SK-N-SH (cell line): ENCODE measurements at regions not wholly inside any gene's neighbourhood (a gene's known extent, or its start where the extent isn't known, plus 50 kb on each side); places are given as distances from the start of the nearest gene placed in this dataset.

Source experiments
- CTCF ChIA-PET: fragments of 300-600, 350-600 bp; formaldehyde crosslinking; extraction: SDS; loops from one replicate; lab custom pipeline; 2021; lab: Yijun Ruan, JAX
- POLR2A ChIA-PET: fragments of 350-600 bp; sonication (Branson Sonifier 250); formaldehyde crosslinking; extraction: SDS; loops from one replicate; lab custom pipeline; 2020; ENCODE audit warnings: antibody characterized with exemption, inconsistent platforms; lab: Yijun Ruan, JAX
- DNase-seq: peaks from one replicate; pipeline ENCODE4 v3.0.0; 2012
- H2AFZ ChIP-seq: fragments of 200-600 bp; sonication (generic); 2 replicates; pipeline ENCODE4 v1.8.1; 2016; ENCODE audit warnings: antibody characterized with exemption, mild to moderate bottlenecking, low read depth
- H3F3A ChIP-seq: fragments of 200-600 bp; sonication (generic); replicated peaks from 2 replicates; pipeline ENCODE3; 2016; ENCODE audit warnings: antibody characterized with exemption, mild to moderate bottlenecking; ENCODE audit not compliant: insufficient read depth
- H3K27ac ChIP-seq, 2 experiments: fragments of 200-500 bp in 1 of 2; fragments of 200-600 bp in 1 of 2; sonication (Bioruptor generic) in 1 of 2; sonication (generic), shearing (Covaris generic) in 1 of 2; 2 replicates each; pipeline versions ENCODE4 v1.5.1 to v1.6.1; 2014 to 2016; ENCODE audit warnings: low read depth in 2 of 2, inconsistent platforms in 1 of 2, low read length in 1 of 2, mild to moderate bottlenecking in 1 of 2, mixed read lengths in 1 of 2
- H3K27me3 ChIP-seq: fragments of 200-600 bp; sonication (generic), shearing (Covaris generic); 2 replicates; pipeline ENCODE4 v1.6.1; 2016; ENCODE audit warnings: mixed run types; ENCODE audit not compliant: insufficient read depth
- H3K36me3 ChIP-seq, 2 experiments: fragments of 200-500 bp in 1 of 2; fragments of 200-600 bp in 1 of 2; sonication (Bioruptor generic) in 1 of 2; sonication (generic) in 1 of 2; replicated peaks in 1 of 2; 2 replicates each; pipeline versions ENCODE3 to v1.5.1; 2014 to 2016; ENCODE audit warnings: low read length in 1 of 2, mild to moderate bottlenecking in 1 of 2; ENCODE audit not compliant: insufficient read depth in 2 of 2, control insufficient read depth in 1 of 2
- H3K4me1 ChIP-seq, 2 experiments: fragments of 200-500 bp in 1 of 2; fragments of 200-600 bp in 1 of 2; sonication (Bioruptor generic) in 1 of 2; sonication (generic), shearing (Covaris generic) in 1 of 2; 2 replicates each; pipeline versions ENCODE4 v1.5.1 to v1.6.1; 2014 to 2016; ENCODE audit warnings: low read depth in 1 of 2, low read length in 1 of 2, mixed run types in 1 of 2; ENCODE audit not compliant: insufficient read depth in 2 of 2, control insufficient read depth in 1 of 2
- H3K4me2 ChIP-seq: fragments of 200-600 bp; sonication (generic), shearing (Covaris generic); 2 replicates; pipeline ENCODE4 v1.6.1; 2017; ENCODE audit warnings: mixed run types
- H3K4me3 ChIP-seq, 2 experiments: fragments of 200-500 bp in 1 of 2; fragments of 200-600 bp in 1 of 2; sonication (Bioruptor generic) in 1 of 2; sonication (generic), shearing (Covaris generic) in 1 of 2; 2 replicates each; pipeline versions ENCODE4 v1.5.1 to v1.8.1; 2014 to 2016; ENCODE audit warnings: low read depth in 2 of 2, inconsistent platforms in 1 of 2, low read length in 1 of 2, mild to moderate bottlenecking in 1 of 2, mixed read lengths in 1 of 2, moderate library complexity in 1 of 2
- H3K79me2 ChIP-seq: fragments of 200-600 bp; sonication (generic); 2 replicates; pipeline ENCODE4 v1.8.1; 2017; ENCODE audit warnings: mild to moderate bottlenecking; ENCODE audit not compliant: insufficient read depth
- H3K9ac ChIP-seq: fragments of 200-600 bp; sonication (generic); 2 replicates; pipeline ENCODE4 v1.6.1; 2017; ENCODE audit warnings: mixed run types
- H3K9me2 ChIP-seq: fragments of 200-600 bp; sonication (generic); 2 replicates; pipeline ENCODE4 v1.6.1; 2017; ENCODE audit warnings: mixed run types
- H3K9me3 ChIP-seq: fragments of 200-600 bp; sonication (generic); 2 replicates; pipeline ENCODE4 v1.6.1; 2017; ENCODE audit warnings: mixed run types, mild to moderate bottlenecking, moderate library complexity
- H4K20me1 ChIP-seq: fragments of 200-600 bp; sonication (generic); 2 replicates; pipeline ENCODE4 v1.6.1; 2017; ENCODE audit warnings: mild to moderate bottlenecking, mixed run types; ENCODE audit not compliant: insufficient read depth
- CHD2 ChIP-seq: fragments of 150-350 bp; IDR thresholded peaks from 2 replicates; pipeline ENCODE4 v1.6.1; 2018; ENCODE audit warnings: low read length; ENCODE audit not compliant: partially characterized antibody
- ELF1 ChIP-seq: IDR thresholded peaks from 2 replicates; pipeline ENCODE4 v1.4.0; 2012
- EP300 ChIP-seq, 2 experiments: IDR thresholded peaks; 2 replicates each; pipeline versions ENCODE4 v1.4.0 to v1.6.1; 2012; ENCODE audit warnings: borderline replicate concordance in 1 of 2, low read depth in 1 of 2, low read length in 1 of 2
- EZH2phosphoT487 ChIP-seq: fragments of 200-600 bp; sonication (generic); IDR thresholded peaks from 2 replicates; pipeline ENCODE4 v1.6.1; 2017; ENCODE audit warnings: low read depth, mixed run types, mild to moderate bottlenecking, antibody characterized with exemption, moderate library complexity, borderline replicate concordance
- FOSL2 ChIP-seq: IDR thresholded peaks from 2 replicates; pipeline ENCODE4 v1.4.0; 2012; ENCODE audit warnings: low read depth, mild to moderate bottlenecking, moderate library complexity, borderline replicate concordance
- FOXJ3 ChIP-seq: sonication (generic); formaldehyde crosslinking; IDR thresholded peaks from 2 replicates; pipeline ENCODE4 v1.5.1; 2020; ENCODE audit warnings: mild to moderate bottlenecking, missing genetic modification reagents
- FOXM1 ChIP-seq: IDR thresholded peaks from 2 replicates; pipeline ENCODE4 v1.4.0; 2012; ENCODE audit warnings: low read depth, mild to moderate bottlenecking
- GABPA ChIP-seq: IDR thresholded peaks from 2 replicates; pipeline ENCODE4 v1.4.0; 2012; ENCODE audit warnings: low read depth, mild to moderate bottlenecking
- IRF3 ChIP-seq: fragments of 150-350 bp; IDR thresholded peaks from 2 replicates; pipeline ENCODE4 v1.6.1; 2016; ENCODE audit warnings: mild to moderate bottlenecking, low read depth, low read length
- MEF2A ChIP-seq: IDR thresholded peaks from 2 replicates; pipeline ENCODE4 v1.4.0; 2012; ENCODE audit warnings: low read depth, borderline replicate concordance
- MXI1 ChIP-seq: IDR thresholded peaks from 2 replicates; pipeline ENCODE4 v1.6.1; 2012; ENCODE audit warnings: mild to moderate bottlenecking, low read depth, low read length, improper control_type of control experiment
- RFX5 ChIP-seq: IDR thresholded peaks from 2 replicates; pipeline ENCODE4 v1.6.1; 2012; ENCODE audit warnings: mild to moderate bottlenecking, improper control_type of control experiment, low read length
- SIN3A ChIP-seq: IDR thresholded peaks from 2 replicates; pipeline ENCODE4 v1.6.1; 2012; ENCODE audit warnings: low read depth, mild to moderate bottlenecking, low read length, moderate library complexity, borderline replicate concordance
- SMC3 ChIP-seq: IDR thresholded peaks from 2 replicates; pipeline ENCODE4 v1.6.1; 2012; ENCODE audit warnings: low read depth, low read length, improper control_type of control experiment
- TAF1 ChIP-seq: IDR thresholded peaks from 2 replicates; pipeline ENCODE4 v1.6.1; 2012; ENCODE audit warnings: low read depth, mild to moderate bottlenecking, low read length, moderate library complexity, borderline replicate concordance
- TEAD4 ChIP-seq: IDR thresholded peaks from 2 replicates; pipeline ENCODE4 v1.4.0; 2012; ENCODE audit warnings: mild to moderate bottlenecking, borderline replicate concordance; ENCODE audit not compliant: insufficient read depth
- USF2 ChIP-seq: fragments of 150-350 bp; IDR thresholded peaks from 2 replicates; pipeline ENCODE4 v1.6.1; 2017; ENCODE audit warnings: antibody characterized with exemption, low read length, low read depth, borderline replicate concordance
- YY1 ChIP-seq: IDR thresholded peaks from 2 replicates; pipeline ENCODE4 v1.4.0; 2012; ENCODE audit warnings: low read depth, mild to moderate bottlenecking
- ZBTB33 ChIP-seq: IDR thresholded peaks from 2 replicates; pipeline ENCODE4 v1.4.0; 2012; ENCODE audit warnings: low read depth, borderline replicate concordance
- WGBS: methylation state at CpG from one replicate; pipeline ENCODE4 v1.1.6; 2017; ENCODE audit warnings: low lambda C conversion rate; 5-methylcytosine and 5-hydroxymethylcytosine counted together

- Histone ChIP-seq H3F3A (no peaks in the 10 kb centered on the region), H3K27ac (no peak overlapping the region), H3K79me2 (no peaks in the 10 kb centered on the region), H3K4me3 (no peak overlapping the region), H3K9ac (no peak overlapping the region), H3K36me3 (no peaks in the 10 kb centered on the region), H4K20me1 (no peaks in the 10 kb centered on the region), H3K27me3 (no peaks in the 10 kb centered on the region), H3K9me3 (no peaks in the 10 kb centered on the region), H2AFZ (no peak overlapping the region), H3K9me2 (no peaks in the 10 kb centered on the region), H3K4me2 (no peak overlapping the region), H3K4me1 (no peaks in the 10 kb centered on the region)
- WGBS = 63% methylated on average over 10 of the region's 10 CpGs
- ChIA-PET CTCF (interaction anchor here (1.0 kb wide), 1 partner anchor 30 kb away, joined by 3 read pairs; no protein-coding TSS in a partner anchor), POLR2A (no interaction called here)
- TF ChIP-seq FOXJ3 = no peak
- TF ChIP-seq ELF1 = no peak
- no peak for TF ChIP-seq TAF1
- TF ChIP-seq GABPA = no peak
- no peak for TF ChIP-seq SIN3A
- no peak for TF ChIP-seq SMC3
- no peak for TF ChIP-seq FOXM1
- TF ChIP-seq ZBTB33 = no peak
- no peak for TF ChIP-seq CHD2
- no peak for TF ChIP-seq USF2
- no peak for TF ChIP-seq EP300 (IDR thresholded peaks at IDR 0.05; ENCODE audit: borderline replicate concordance in 1 of 2, low read depth in 1 of 2, low read length in 1 of 2)
- TF ChIP-seq EZH2phosphoT487 = no peak
- no peak for TF ChIP-seq FOSL2
- TF ChIP-seq MEF2A = no peak
- TF ChIP-seq IRF3 = no peak
- no peak for TF ChIP-seq YY1
- TF ChIP-seq RFX5 = no peak
- no peak for TF ChIP-seq TEAD4
- TF ChIP-seq MXI1 = no peak
- DNase-seq = no peak
These were observed 785.1 kb downstream of the MAFB start for GRCh38 chr20:39903806-39904465.
